ENCODE measurements at regions not wholly inside any gene's neighbourhood (a gene's known extent, or its start where the extent isn't known, plus 50 kb on each side); places are given as distances from the start of the nearest gene placed in this dataset.
"Not testable (repeated sequence)": the region's sequence is repeated elsewhere in the genome, so short reads cannot be mapped to it uniquely, and the experiment has no call there.

- DNase-seq (ENCODE audit: low spot score), result no peak
Observed at GRCh38 chr16:54808890-54809289, 121.8 kb upstream of the IRX5 start.

DNA sequence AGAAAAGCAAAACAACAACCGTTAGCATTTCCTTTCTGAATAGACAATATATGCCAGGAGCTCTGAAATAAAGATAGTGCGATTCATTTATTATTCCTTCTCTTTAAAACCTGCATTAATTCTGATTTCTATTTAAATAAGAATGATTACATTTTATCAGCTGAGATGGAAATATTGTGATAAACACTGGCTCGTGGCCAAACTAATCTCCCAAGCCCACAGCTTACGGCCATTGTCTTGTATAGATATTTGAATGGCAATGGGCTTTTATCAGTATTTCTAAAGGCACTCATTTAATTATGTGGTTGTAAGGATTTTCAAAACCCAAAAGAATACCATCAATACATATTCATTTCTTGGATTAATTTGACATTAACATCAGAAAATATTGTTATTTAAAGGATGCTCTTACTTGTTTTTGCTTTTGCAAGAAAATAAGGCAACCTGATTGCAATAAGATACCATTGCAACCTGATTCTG is 123.7 kb upstream of the IRX5 start:
- no peak for DNase-seq (ENCODE audit: low spot score)

GRCh38 chr16:54806378-54806777 is 124.3 kb upstream of the IRX5 start:
- DNase-seq (ENCODE audit: low spot score), result no peak

GRCh38 chr16:54805648-54806047 is 125.0 kb upstream of the IRX5 start:
- DNase-seq (ENCODE audit: low spot score), result no peak

DNA sequence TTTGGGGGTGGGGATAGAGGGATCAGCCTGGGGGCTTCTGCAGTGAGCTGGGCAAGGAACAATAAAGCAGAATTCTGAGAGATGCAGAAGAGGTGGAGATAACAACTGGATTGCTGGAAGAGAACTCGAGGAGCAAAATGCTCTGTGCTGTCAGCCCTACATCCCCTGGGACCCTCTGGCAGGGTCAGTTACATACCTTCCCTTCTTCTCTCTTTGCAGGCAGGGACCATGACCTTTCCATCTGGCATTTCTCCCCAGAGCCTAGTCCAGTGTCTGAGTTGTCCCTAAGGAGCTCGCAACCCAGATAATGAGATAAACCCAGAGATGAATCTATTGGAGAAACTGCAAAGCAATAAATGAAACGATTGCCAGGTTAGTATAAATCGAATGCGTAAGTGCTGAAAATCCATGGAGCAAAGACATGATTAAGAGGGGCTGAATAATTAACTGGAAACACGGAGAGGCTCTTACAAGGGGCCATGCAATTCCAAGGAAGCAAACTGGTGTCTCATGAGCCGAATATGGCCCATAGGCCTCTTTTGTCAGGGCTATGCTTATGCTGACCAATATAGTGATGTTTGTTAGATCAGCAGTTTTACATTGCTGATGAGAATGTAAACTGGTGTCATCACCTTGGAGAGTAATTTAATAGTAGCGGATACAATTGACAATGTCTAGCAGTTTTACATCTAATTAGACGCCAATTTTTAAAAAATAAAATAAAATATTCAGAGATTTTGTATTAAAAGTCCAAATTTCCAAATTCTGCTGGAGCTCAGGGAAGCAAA is 129.4 kb upstream of the IRX5 start:
- DNase-seq (ENCODE audit: low spot score), result no peak

GRCh38 chr16:54798267-54798666 is 132.4 kb upstream of the IRX5 start:
- no peak for DNase-seq (ENCODE audit: low spot score)

DNA sequence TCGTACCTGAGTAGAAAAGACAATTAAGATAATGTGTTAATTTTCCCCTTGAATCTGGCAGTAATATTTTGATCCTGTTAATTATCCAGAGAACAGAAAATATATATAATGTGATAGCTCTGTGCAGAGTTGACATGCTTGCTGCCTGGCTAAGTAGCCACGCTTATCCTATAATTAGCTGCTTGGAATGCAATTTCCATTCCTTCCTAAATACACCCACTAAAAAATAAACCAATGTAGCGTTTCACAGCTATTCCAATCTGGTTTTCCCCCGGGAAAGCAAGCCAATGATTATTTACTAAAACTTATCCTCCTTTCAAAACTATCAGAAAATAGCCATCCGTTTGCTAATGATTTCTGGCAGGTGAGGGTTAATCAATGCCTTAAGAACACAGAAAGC is 134.5 kb upstream of the IRX5 start:
- no peak for DNase-seq (ENCODE audit: low spot score)

GRCh38 chr16:54792811-54793210 is 137.9 kb upstream of the IRX5 start:
- no peak for DNase-seq (ENCODE audit: low spot score)

DNA sequence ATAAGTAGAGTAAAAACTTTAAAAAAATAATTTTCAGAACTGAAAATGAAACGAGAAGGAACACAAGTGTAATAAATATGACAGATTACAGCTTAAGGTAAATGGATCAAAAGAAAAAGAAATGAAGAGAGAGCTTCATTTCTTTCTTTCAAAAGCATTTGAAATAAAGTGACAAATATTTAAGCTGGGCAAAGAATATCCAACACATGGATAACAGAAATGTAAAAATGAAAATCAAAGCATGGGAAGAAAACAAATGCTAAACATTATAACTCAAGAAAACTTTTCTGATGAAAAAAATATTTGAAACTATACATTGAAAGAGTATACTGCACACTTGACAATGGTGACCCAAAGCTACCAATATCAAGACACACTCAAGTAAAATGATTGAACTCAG is 143.6 kb upstream of the IRX5 start:
- no peak for DNase-seq (ENCODE audit: low spot score)

GRCh38 chr16:54783980-54784379 is 146.7 kb upstream of the IRX5 start:
- no peak for DNase-seq (ENCODE audit: low spot score)

DNA sequence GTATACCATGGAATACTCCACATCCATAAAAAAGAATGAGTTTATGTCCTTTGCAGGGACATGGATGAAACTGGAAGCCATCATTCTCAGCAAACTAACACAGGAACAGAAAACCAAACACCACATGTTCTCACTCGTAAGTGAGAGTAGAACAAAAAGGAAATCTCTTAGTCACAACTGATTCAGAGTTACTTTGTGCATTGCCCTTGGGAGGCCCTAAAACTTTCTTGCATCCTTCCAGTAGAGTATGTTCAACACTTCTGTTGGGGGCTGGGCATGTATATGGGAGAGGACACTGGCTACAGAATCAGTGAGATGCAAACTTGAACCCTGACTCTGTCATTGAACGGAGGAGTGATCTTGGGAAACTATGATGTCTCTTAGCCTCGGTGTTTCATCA is 147.4 kb upstream of the IRX5 start:
- no peak for DNase-seq (ENCODE audit: low spot score)

DNA sequence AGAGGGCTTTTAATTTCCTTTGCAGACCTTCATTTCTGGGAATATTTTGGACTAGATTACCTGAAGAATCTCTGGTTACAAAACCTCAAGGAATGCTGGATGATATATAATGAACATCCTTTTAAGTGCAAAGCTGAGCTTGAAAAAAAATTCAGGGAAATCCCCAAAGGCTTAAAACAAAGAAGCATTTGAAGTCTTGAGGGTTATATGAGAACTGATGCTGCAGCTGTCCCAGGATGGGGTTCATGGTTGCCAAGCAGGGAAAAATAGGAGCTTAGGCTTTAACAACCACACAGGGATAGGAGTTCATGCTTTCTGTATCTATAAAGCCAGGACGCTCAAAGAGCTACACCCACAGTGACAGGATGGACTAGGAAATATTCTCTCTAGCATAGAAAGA is 150.4 kb upstream of the IRX5 start:
- DNase-seq (ENCODE audit: low spot score), result no peak

DNA sequence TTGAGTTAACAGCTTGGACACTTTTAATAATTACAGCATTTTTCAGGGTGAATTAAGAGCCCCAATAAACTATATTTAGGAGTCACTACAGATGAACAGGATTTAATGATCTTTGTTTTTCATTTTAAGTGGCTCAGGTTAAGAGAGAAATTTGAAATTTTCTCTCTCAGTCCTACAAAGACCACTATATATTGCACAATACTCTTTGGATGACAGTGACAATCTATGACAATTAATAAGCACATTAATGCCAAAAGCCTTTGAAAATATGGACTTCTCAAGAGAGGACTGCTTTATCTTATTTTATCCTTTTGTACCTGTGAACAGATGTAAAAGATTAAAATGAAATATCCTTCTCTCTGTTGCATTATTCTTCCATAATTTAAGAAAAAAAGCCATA is 151.1 kb upstream of the IRX5 start:
- DNase-seq (ENCODE audit: low spot score), result no peak

GRCh38 chr16:54774768-54775167 is 155.9 kb upstream of the IRX5 start:
- DNase-seq (ENCODE audit: low spot score), result no peak

DNA sequence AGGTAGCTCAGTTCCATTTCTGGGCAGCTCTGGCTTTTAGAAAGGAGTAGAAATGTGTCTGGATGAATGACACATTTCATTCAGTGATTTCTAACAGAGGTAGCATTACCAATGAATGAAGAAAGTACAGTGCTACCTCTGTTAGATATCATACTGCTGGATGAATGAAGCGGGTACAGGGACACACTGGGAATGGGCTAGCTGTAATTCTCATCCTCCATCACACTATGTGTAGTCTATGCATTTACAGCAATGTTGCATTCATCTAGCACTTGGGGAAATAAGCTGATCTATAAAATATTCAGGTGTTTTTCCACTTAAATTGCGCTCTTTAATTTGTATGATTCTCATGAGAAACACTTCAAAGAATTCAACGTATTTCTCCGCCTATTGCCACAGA is 158.3 kb upstream of the IRX5 start:
- DNase-seq (ENCODE audit: low spot score), result no peak

- no peak for DNase-seq (ENCODE audit: low spot score)
Observed at GRCh38 chr16:54766355-54766754, 164.3 kb upstream of the IRX5 start.

DNA sequence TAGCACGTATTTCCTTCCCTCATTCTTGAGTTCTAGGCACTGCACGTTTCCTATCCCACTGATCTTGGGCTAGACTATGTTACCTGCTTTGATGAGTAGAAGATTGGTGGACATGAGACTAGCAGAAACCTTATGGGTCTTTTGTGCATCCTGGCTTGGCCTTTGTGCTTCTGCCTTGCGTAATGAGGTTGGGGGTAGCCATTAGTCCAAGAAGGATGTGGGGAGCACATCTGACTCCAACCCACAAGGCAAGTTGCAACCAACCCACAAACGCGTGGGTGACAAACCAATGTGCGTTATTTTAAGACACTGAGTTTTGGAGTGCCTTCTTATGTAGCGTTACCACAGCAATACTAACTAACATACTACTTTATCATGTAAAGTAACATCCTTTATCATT is 180.4 kb upstream of the IRX5 start:
- DNase-seq (ENCODE audit: low spot score), result no peak

DNA sequence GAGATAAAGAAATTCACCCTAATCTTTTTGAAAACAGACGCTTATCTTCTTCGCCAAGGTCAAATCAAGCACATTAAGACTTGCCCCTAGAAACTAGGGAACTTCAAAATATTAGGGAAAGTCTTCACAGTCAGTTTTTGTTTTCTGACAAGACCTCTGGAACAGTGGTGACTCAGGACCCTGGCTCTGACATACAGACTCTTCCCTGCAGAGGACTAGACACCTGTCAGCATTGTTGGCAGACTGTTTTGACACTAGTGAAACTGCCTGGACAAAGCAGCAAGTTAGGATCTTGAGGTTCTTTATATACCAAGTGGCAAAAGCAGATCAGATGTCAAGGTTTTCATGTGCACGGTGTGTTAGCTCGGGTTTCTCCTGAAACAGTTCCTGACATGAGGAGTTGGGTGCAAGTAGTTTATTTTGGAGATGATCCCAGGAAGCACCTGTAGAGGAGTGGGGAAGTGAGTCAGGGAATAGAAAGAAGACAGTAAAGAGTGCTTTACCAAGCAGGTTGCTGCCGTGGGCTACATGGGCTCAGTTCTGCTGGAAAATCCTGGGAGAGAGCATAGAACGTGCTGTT is 182.0 kb upstream of the IRX5 start:
- DNase-seq (ENCODE audit: low spot score), result no peak

GRCh38 chr16:54746596-54746995 is 184.1 kb upstream of the IRX5 start:
- DNase-seq (ENCODE audit: low spot score), result no peak

DNA sequence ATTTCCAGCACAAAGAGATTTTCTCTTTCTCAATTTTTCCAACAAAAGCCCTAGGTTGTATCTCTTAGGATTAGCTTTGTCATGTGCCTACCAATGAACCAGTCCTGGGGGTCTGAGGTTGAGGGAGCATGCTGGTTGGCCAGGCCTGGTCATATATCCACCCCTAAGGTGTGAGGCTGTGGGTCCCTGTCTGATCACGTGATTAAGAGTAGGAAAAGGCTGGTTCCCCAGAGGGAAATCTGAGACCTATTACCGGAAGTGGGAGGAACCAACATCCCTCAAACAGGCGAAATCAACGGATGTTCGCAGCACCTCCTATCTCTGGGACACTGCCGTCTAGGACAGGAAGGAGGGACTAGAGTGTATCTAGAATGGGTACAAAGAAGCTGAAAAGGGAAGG is 185.7 kb upstream of the IRX5 start:
- DNase-seq (ENCODE audit: low spot score), result no peak

- DNase-seq (ENCODE audit: low spot score), result no peak
Observed at GRCh38 chr16:54742436-54742835, 188.2 kb upstream of the IRX5 start.

- DNase-seq (ENCODE audit: low spot score), result no peak
Observed at GRCh38 chr16:54739381-54739780, 191.3 kb upstream of the IRX5 start.

DNA sequence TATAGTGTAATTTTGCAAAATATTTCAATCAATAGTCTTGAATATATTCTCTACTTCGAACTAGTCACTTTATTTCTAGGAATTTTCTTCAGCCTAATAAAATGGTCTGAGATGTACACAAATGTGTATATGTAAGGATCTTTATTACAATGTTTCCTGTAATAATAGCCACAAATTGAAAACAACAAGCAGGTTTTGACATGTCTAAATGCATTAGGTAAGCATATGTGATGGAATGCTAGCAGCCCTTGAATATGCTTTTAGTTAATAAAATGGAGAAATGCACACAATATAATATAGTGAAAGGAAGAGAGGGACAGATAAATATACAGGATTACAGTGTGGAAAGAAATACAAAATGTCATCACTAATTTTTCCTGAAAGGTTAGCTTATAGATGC is 196.5 kb upstream of the IRX5 start:
- DNase-seq (ENCODE audit: low spot score), result no peak

- not testable (repeated sequence) for DNase-seq (ENCODE audit: low spot score)
Observed at GRCh38 chr16:54727696-54728095, 203.0 kb upstream of the IRX5 start.

Data from HuH-7.5 (cell line).